HG02938 (cell line): ENCODE measurements at regions not wholly inside any gene's neighbourhood (a gene's known extent, or its start where the extent isn't known, plus 50 kb on each side); places are given as distances from the start of the nearest gene placed in this dataset.

Experiments used
- ATAC-seq: cut with Tn5 transposase; IDR thresholded peaks from one replicate; pipeline ENCODE4 v1.9.1; 2021; ENCODE audit warnings: mild to moderate bottlenecking, moderate library complexity; ENCODE audit not compliant: unreplicated experiment

DNA sequence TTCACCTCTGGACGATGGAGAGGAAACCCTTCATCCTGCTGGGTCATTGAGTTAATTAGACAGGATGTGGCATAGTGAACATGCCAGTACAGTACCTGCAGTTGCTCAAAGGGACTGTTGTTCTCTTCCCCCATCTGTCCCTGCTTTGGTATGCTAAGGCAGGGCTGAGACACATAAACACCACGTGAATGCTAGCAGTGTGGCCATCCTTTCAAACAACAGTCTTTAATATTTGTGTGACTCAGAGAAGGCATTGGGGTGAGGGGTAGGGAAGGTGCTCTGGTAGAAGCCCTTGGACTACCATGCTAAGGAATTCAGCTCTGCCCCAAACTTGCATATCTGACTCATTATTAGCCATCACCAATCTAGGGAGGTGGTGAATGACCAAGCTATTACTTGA lies 180.2 kb upstream of the ZNF618 start:
- ATAC-seq, result no peak

- no peak for ATAC-seq
These were observed 174.0 kb upstream of the ZNF618 start for GRCh38 chr9:113701774-113702755.

DNA sequence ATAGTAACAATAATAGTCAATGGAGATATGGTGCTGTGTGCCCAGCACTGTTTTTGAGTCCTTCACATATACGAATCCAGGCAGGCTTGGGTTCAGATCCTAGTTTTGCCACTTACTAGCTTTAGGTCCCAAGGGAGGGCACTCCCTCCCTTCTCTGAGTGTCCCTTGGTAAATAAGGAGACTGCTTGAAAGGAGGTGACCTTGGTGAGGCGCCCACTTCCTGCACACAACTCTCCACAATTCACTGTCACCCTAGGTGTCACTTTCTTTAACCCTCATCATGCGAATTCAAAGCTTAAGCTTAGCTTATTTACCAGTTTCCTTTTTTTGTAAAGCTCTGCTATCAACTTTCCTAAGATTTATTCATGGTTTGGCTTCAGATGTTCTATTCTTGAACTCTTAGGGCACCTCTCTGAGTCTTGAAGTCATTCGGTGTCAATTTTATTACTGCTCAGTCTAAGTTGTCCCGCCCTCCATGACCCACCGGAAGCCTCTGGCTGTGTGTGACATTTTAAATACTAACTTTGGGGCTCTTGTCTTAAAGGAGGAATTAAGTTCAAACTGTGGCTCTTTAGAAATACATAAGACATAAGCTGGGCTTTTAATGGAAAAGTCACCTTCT lies 170.7 kb upstream of the ZNF618 start:
- no peak for ATAC-seq

DNA sequence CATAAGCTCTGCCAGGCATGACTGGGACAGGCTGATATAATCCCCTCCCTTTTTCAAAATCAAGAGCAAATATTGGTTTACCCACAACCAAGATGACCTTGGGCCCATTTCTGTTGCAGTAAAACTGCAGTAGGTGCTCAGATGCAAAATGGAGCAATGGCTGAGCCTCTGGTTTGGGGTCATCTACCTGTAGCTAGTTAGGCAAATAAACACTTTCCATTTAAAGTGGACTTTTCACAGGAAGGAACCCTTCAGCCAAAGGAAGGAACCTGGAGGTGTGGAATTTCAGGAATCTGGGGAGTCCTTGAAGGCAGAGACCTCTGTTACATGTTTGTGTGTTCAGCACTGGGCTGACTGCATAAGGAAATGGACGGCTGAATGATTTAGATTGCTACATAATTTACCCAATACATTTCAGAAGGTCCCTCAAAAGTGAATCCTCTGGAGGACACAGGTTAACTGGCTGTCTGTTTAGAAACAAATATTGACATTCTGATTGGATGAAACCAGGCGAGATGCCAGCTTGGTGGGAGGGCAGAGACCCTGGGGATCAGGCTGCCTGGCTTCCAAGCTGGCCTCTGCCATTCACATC lies 170.1 kb upstream of the ZNF618 start:
- no peak for ATAC-seq

GRCh38 chr9:113707953-113708695 lies 168.0 kb upstream of the ZNF618 start:
- no peak for ATAC-seq

- no peak for ATAC-seq
These were observed 167.0 kb upstream of the ZNF618 start for GRCh38 chr9:113708821-113709713.

DNA sequence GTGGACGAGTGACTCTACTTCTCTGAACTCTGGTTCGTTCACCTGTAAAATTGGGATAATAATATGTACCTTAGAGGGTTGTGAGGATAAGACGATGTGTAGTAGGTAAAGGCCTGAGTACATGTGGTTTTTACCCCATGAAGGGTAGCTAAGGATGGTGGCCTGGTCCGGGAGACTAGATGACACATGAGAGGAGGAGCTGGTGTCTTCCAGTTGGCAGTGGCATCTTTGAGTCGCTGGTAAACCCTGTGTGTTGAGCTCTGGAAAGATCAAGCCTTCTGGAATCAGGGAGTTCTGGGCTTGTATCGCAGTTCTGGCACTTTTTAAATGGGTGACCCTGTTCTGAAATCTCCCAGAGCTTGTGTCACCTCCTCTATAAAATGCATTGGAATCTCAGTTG lies 166.4 kb upstream of the ZNF618 start:
- no peak for ATAC-seq

DNA sequence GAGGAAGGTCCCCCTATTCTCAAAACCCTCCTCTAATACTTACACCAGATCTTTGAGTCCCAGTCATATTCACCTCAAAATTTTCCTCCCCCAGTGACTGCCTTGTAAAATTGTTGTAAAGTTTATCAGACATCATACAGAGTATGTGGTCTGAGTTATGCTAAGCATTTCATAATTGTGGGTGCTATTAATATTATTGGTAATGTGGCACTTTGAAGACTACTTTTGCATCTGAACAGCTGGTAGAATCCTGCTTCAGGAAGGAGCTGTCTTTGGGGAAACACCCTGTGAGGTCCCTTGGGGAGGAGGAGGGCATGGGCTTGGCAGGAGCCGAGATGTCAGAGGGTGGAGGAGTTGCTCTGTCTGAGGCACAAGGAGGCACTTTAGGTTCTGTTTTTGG lies 164.9 kb upstream of the ZNF618 start:
- no peak for ATAC-seq

GRCh38 chr9:113712053-113712452 lies 164.1 kb upstream of the ZNF618 start:
- ATAC-seq, result no peak

GRCh38 chr9:113715086-113715485 lies 161.0 kb upstream of the ZNF618 start:
- ATAC-seq, result no peak

- ATAC-seq, result no peak
These were observed 156.2 kb upstream of the ZNF618 start for GRCh38 chr9:113719919-113720318.

- ATAC-seq, result no peak
These were observed 155.6 kb upstream of the ZNF618 start for GRCh38 chr9:113720495-113720894.

DNA sequence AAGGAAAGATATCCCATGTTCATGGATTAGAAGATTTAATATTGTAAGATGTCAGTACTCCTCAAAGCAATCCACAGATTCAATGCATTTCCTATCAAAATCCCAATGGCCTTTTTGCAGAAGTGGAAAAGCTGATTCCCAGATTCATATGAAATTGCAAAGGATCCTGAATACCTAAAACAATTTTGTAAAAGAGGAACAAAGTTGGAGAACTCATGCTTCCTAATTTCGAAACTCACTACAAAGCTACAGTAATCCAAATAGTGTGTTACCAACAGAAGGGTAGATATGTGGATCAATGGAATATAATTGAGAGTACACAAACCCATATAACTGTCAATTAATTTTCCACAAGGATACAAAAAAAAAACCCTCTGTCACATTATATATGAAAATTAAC lies 154.3 kb upstream of the ZNF618 start:
- ATAC-seq, result no peak

DNA sequence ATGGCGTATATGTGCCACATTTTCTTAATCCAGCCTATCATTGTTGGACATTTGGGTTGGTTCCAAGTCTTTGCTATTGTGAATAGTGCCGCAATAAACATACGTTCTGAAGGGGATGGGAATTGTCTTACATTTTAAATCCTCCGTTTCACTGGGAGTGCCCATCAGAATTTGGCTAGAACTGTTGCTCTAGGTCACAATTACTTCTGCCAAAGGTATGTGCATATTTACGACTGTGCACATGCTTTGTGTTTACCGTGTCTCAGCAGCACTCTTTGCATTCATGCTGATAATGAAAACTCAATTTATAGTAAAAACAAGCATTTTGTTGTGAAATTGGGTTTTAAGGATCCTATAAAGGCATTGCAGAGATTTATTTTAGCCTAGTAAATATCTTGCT lies 151.9 kb upstream of the ZNF618 start:
- ATAC-seq, result no peak

- no peak for ATAC-seq
These were observed 147.1 kb upstream of the ZNF618 start for GRCh38 chr9:113728989-113729388.

DNA sequence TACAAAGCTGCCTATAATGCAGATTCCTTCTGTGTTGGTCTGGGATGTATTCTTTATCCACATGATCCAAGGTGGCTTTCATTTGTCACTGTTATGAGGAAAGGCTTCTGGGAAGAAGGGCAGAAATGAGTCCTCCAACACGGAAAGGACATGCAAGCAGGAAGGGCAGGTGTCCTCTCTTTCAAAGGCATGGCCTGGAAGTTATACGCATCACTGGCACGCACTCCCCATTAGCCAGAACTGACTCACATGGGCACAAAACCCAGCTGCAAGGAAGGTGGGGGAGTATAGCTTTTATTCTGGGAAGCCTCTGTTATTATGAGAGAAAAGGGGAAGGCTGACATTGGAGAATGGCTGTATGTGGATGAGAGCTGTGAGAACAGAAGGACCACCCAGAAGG lies 141.3 kb upstream of the ZNF618 start:
- ATAC-seq, result no peak

- no peak for ATAC-seq
These were observed 138.4 kb upstream of the ZNF618 start for GRCh38 chr9:113737517-113738271.

DNA sequence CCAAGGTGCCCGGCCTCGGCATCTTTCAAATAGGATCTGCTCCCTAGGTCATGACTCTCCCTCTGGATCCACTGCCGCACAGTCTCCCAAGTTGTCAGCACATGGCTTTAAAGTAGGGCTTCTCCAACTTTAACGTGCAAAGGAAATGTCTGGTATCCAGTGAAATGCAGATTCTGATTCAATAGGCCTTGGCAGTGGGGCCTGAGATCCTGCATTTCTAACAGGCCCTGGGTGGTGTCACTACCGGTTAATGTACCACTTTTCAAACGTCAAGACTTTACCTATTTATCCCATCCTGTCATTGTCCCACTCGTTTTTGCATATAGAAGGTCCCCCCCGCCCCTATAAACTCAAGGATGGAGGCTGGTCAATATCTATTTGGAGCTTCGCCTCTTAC lies 137.6 kb upstream of the ZNF618 start:
- peak; percentile 19 for ATAC-seq

GRCh38 chr9:113738893-113739604 lies 137.1 kb upstream of the ZNF618 start:
- ATAC-seq, result peak; percentile 41
